IPS-NIHi7 (cell line): ENCODE measurements at regions not wholly inside any gene's neighbourhood (a gene's known extent, or its start where the extent isn't known, plus 50 kb on each side); places are given as distances from the start of the nearest gene placed in this dataset.
"Not testable (repeated sequence)": the region's sequence is repeated elsewhere in the genome, so short reads cannot be mapped to it uniquely, and the experiment has no call there.

Source experiments
- DNase-seq: peaks from one replicate; pipeline ENCODE4 v3.0.0; 2012; ENCODE audit warnings: mixed read lengths; ENCODE audit errors: extremely low spot score

- not testable (repeated sequence) for DNase-seq
These were observed 1065.9 kb downstream of the TMEM121 start for GRCh38 chr14:106592115-106592852.

GRCh38 chr14:106599209-106599608 is 1072.8 kb downstream of the TMEM121 start:
- no peak for DNase-seq

- DNase-seq = no peak
These were observed 1079.4 kb downstream of the TMEM121 start for GRCh38 chr14:106605548-106606448.

- DNase-seq = no peak
These were observed 1080.6 kb downstream of the TMEM121 start for GRCh38 chr14:106606936-106607335.

DNA sequence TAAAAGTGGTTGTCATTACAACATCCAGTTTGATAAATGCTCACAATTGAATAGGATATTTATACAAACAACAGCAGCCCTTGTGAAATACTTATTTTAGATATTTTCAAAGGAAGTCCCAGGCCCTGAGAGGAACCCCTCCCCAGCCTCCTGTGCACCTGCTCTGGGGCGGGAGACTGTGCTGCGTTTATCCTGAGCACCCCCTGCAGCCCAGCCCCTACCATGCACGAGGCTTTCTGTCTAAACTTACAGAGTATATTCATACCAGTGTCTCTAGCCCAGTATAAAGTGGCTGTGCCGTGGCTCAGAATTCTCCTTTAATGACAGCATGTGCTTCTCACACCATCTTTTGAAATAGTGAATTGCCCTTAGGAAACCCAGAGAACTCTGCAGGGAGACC is 1084.3 kb downstream of the TMEM121 start:
- DNase-seq = no peak

DNA sequence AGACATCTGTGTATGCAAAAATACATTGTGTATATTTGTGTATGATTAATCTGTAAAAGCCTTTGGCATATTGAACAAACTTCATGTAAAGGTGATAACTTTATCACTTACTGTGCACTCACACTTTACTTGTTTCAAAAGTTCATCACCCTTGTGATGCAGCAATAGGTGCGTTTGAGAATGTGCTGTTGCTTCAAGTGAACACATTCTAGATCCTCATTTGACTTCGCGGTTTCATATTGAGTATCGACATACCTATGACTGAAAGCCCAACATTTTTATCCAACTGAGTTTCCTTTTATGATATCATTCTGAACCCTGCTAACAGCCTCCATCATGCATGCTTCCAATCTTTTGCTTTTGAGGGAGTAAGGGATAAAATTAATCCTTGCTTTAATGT is 1086.9 kb downstream of the TMEM121 start:
- DNase-seq = no peak

DNA sequence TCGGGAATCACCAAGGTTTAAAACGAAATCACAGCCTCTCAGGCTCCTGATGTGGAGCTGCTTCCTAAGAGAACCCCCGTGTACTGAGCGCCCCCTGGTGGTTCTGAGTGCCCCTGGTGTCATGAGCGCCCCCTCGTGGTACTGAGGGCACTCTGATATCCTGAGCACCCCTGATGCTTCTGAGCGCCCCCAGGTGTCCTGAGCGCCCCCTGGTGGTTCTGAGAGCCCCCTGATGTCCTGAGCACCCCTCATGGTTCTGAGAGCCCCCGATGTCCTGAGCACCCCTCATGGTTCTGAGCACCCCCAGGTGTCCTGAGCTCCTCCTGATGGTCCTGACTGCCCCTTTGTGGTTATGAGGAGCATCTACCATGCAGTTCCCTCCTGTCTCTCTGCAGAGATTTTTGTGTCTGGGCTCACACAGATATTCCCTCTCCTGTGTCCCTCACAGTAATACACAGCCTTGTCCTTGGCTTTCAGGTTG is 1092.1 kb downstream of the TMEM121 start:
- DNase-seq = not testable (repeated sequence)

- DNase-seq = no peak
These were observed 1093.2 kb downstream of the TMEM121 start for GRCh38 chr14:106619606-106620005.

GRCh38 chr14:106620368-106620767 is 1094.0 kb downstream of the TMEM121 start:
- DNase-seq = no peak

- DNase-seq = no peak
These were observed 1095.9 kb downstream of the TMEM121 start for GRCh38 chr14:106622200-106622745.

GRCh38 chr14:106625186-106625585 is 1098.8 kb downstream of the TMEM121 start:
- DNase-seq = no peak

DNA sequence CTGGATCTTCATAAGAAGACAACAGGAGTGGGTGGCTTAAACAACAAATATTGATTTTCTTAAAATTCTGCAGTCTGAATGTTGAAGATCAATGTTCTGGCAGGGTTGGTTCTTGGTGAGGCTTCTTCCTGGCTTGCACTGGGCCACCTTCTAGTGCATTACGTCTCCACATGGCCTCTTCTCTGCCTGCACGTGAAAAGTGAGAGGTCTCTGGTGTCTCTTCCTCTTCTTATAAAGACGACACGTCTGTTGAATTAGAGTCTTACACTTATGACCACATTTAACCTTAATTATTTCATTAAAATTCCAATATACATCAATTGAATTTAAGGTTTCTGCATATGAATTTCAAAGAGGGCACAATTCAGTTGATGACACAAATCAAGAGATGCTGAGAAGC is 1100.1 kb downstream of the TMEM121 start:
- not testable (repeated sequence) for DNase-seq

DNA sequence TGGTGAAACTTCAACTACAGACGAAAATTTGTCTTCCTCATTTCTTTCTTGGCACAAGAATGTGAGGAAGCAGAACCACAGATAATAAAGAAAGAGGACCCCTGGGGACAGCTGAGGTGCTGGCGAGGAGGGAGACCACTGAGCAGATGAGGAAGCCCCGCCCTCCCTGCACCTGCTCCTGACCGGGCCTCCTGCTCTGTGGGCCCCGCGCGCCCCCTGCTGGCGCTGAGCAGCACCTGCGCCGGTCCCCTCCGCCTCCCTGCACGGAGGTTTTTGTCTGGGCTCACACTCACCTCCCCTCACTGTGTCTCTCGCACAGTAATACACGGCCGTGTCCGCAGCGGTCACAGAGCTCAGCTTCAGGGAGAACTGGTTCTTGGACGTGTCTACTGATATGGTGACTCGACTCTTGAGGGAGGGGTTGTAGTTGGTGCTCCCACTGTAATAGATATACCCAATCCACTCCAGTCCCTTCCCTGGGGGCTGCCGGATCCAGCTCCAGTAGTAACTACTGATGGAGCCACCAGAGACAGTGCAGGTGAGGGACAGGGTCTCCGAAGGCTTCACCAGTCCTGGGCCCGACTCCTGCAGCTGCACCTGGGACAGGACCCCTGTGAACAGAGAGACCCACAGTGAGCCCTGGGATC is 1100.7 kb downstream of the TMEM121 start:
- DNase-seq = not testable (repeated sequence)

DNA sequence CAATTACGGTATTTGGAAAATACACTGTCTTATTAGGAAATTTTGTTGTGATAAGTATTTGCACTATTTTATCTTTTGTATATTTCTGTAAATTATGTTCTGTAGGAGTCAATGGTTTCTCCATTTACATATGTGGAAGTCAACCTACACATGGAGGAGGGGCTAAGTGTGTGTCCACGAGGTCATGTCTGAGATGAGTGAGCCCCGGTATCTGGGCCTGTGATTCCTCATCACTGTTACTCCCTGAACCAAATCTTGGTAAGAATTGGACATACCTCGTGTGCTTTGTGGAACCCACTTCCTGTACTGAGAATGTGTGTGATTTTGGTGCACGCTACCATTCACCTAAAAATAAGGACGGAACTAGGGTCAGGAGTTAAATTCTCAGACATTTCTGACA is 1105.5 kb downstream of the TMEM121 start:
- DNase-seq = no peak

- no peak for DNase-seq
These were observed 1107.3 kb downstream of the TMEM121 start for GRCh38 chr14:106633721-106634120.

DNA sequence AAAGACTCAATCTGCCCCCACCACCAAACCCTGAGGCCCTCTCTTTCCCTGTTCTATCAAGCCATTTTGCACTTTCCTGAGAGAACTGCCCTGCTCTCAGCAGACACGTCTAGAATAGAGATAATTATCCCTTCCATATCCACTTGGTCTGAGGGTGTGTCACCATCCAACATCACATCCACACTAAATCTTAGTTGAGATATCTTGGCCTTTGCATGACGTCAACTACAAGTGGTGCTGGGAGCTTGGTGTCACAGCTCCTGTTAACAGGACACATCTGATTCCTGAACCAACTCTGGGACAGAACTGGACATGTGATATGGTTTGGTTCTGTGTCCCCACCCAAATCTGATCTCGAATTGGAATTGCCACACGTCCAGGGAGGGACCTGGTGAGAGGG is 1109.2 kb downstream of the TMEM121 start:
- DNase-seq = no peak

DNA sequence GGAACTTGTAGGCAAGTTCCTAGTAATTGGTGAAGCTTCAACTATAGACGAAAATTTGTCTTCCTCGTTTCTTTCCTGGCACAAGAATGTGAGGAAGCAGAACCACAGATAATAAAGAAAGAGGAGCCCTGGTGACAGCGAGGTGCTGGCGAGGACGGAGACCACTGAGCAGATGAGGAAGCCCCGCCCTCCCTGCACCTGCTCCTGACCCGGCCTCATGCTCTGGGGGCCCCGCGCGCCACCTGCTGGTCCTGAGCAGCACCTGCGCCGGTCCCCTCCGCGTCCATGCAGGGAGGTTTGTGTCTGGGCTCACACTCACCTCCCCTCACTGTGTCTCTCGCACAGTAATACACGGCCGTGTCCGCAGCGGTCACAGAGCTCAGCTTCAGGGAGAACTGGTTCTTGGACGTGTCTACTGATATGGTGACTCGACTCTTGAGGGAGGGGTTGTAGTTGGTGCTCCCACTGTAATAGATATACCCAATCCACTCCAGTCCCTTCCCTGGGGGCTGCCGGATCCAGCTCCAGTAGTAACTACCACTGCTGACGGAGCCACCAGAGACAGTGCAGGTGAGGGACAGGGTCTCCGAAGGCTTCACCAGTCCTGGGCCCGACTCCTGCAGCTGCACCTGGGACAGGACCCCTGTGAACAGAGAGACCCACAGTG is 1112.5 kb downstream of the TMEM121 start:
- not testable (repeated sequence) for DNase-seq

GRCh38 chr14:106642090-106642489 is 1115.7 kb downstream of the TMEM121 start:
- DNase-seq = no peak

DNA sequence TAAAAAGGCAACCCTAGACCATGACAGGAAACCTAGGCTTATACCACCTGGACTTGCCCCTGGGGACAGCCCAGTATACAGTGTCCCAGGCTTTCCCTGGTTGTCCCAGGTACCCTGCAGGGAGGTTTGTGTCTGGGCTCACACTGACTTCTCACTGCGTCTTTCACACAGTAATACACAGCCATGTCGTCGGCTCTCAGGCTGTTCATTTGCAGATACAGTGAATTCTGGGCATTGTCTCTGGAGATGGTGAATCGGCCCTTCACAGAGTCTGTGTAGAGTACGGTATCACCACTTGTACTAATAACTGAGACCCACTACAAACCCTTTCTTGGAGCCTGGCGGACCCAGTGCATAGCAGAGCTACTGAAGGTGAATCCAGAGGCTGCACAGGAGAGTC is 1116.6 kb downstream of the TMEM121 start:
- DNase-seq = not testable (repeated sequence)

- not testable (repeated sequence) for DNase-seq
These were observed 1122.5 kb downstream of the TMEM121 start for GRCh38 chr14:106648874-106649273.

- DNase-seq = no peak
These were observed 1124.6 kb downstream of the TMEM121 start for GRCh38 chr14:106651016-106651415.
